Stomach (tissue), 4 donors: ENCODE measurements at regions not wholly inside any gene's neighbourhood (a gene's known extent, or its start where the extent isn't known, plus 50 kb on each side); places are given as distances from the start of the nearest gene placed in this dataset.

Experiments used
- CTCF ChIP-seq, 7 experiments: fragments of 450-650 bp in 4 of 7; fragments of 200-600 bp in 3 of 7; sonication (generic) in 3 of 7; IDR thresholded peaks; one replicate each; pipeline ENCODE4 v1.5.1; 2016 to 2019; ENCODE audit warnings: antibody characterized with exemption in 7 of 7, control low read depth in 2 of 7, mild to moderate bottlenecking in 1 of 7
- EP300 ChIP-seq: sonication (generic); formaldehyde crosslinking; IDR thresholded peaks from one replicate; pipeline ENCODE4 v1.6.1; 2017; ENCODE audit warnings: antibody characterized with exemption
- POLR2A ChIP-seq, 4 donors: fragments of 450-650 bp; IDR thresholded peaks; one replicate each; pipeline ENCODE4 v1.6.1; 2016; ENCODE audit warnings: antibody characterized with exemption in 4 of 4, control low read depth in 2 of 4, mild to moderate bottlenecking in 1 of 4, moderate library complexity in 1 of 4
- POLR2AphosphoS5 ChIP-seq, 3 donors: sonication (generic); formaldehyde crosslinking; IDR thresholded peaks; one replicate each; pipeline ENCODE4 v1.6.1; 2016; ENCODE audit warnings: antibody characterized with exemption in 3 of 3

DNA sequence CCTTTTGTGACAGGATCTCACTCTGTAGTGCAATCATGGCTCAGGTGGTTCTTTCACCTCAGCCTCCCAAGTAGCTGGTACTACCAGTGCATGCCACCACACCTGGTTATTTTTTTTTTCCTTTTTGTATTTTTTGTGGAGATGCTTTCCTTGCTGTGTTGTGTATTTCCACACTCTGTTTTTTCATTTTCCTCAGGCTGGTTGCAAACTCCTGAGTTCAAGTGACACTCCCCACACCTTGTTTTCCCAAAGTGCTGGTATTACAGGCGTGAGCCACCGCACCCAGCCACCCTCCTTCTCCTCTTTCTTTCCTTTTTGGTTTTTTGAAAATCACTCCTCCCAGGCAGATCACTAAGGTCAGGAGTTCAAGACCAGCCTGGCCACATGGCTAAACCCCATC, 65.0 kb downstream of the MYCN start:
- TF ChIP-seq CTCF (IDR thresholded peaks at IDR 0.05) (no peak), POLR2A (IDR thresholded peaks at IDR 0.05) (no peak), EP300 (no peak), POLR2AphosphoS5 (IDR thresholded peaks at IDR 0.05) (no peak)
